ENCODE measurements at regions not wholly inside any gene's neighbourhood (a gene's known extent, or its start where the extent isn't known, plus 50 kb on each side); places are given as distances from the start of the nearest gene placed in this dataset.
"Not testable (repeated sequence)": the region's sequence is repeated elsewhere in the genome, so short reads cannot be mapped to it uniquely, and the experiment has no call there.

- H3K27me3 ChIP-seq (ENCODE audit: insufficient read depth, low read length), result no peaks in the 10 kb centered on the region
- no peaks in the 10 kb centered on the region for H3K36me3 ChIP-seq (ENCODE audit: insufficient read depth, low read length)
- no peaks in the 10 kb centered on the region for H3K9me2 ChIP-seq (ENCODE audit: low read depth, low read length)
- no peaks in the 10 kb centered on the region for H3K4me1 ChIP-seq (ENCODE audit: insufficient read depth, low read length, severe bottlenecking)
- no peaks in the 10 kb centered on the region for H4K20me1 ChIP-seq (ENCODE audit: insufficient read depth, low read length)
- no peak overlapping the region for H3K4me3 ChIP-seq (ENCODE audit: low read depth, low read length, poor library complexity, severe bottlenecking)
- no peaks in the 10 kb centered on the region for H3K9me3 ChIP-seq (ENCODE audit: low read length)
- no peak overlapping the region for H3K27ac ChIP-seq (ENCODE audit: low read depth, low read length, poor library complexity, severe bottlenecking)
- H3K4me2 ChIP-seq (ENCODE audit: low read length), result no peak overlapping the region
- H3K9ac ChIP-seq (ENCODE audit: low read length), result no peak overlapping the region
- H3F3A ChIP-seq (ENCODE audit: insufficient read depth, low read length), result no peaks in the 10 kb centered on the region
- TF ChIP-seq CTCF (IDR thresholded peaks at IDR 0.05; ENCODE audit: low read length), result no peak
- no peak for TF ChIP-seq EZH2 (IDR thresholded peaks at IDR 0.05; ENCODE audit: borderline replicate concordance, low read length)
- H3K79me2 ChIP-seq (ENCODE audit: insufficient read depth, low read length), result no peaks in the 10 kb centered on the region
- H2AFZ ChIP-seq (ENCODE audit: low read length), result no peak overlapping the region
Measured at GRCh38 chr12:114834621-114835020, 150.6 kb upstream of the TBX3 start.

GRCh38 chr12:114829833-114830232 lies 145.9 kb upstream of the TBX3 start:
- Histone ChIP-seq H3K9me2 (ENCODE audit: low read depth, low read length) (no peaks in the 10 kb centered on the region), H3K9me3 (ENCODE audit: low read length) (no peaks in the 10 kb centered on the region), H3K9ac (ENCODE audit: low read length) (no peak overlapping the region), H4K20me1 (ENCODE audit: insufficient read depth, low read length) (no peaks in the 10 kb centered on the region), H3K27me3 (ENCODE audit: insufficient read depth, low read length) (no peaks in the 10 kb centered on the region), H3K79me2 (ENCODE audit: insufficient read depth, low read length) (no peaks in the 10 kb centered on the region), H2AFZ (ENCODE audit: low read length) (no peak overlapping the region), H3F3A (ENCODE audit: insufficient read depth, low read length) (no peaks in the 10 kb centered on the region), H3K27ac (ENCODE audit: low read depth, low read length, poor library complexity, severe bottlenecking) (no peak overlapping the region), H3K4me3 (ENCODE audit: low read depth, low read length, poor library complexity, severe bottlenecking) (no peak overlapping the region), H3K4me1 (ENCODE audit: insufficient read depth, low read length, severe bottlenecking) (no peaks in the 10 kb centered on the region), H3K36me3 (ENCODE audit: insufficient read depth, low read length) (no peaks in the 10 kb centered on the region), H3K4me2 (ENCODE audit: low read length) (no peak overlapping the region)
- TF ChIP-seq EZH2 (IDR thresholded peaks at IDR 0.05; ENCODE audit: borderline replicate concordance, low read length) (no peak), CTCF (IDR thresholded peaks at IDR 0.05; ENCODE audit: low read length) (no peak)

- not testable (repeated sequence) for H2AFZ ChIP-seq (ENCODE audit: low read length); H3K4me1 ChIP-seq (ENCODE audit: insufficient read depth, low read length, severe bottlenecking); H3K9me3 ChIP-seq (ENCODE audit: low read length); H3K27ac ChIP-seq (ENCODE audit: low read depth, low read length, poor library complexity, severe bottlenecking); H3K27me3 ChIP-seq (ENCODE audit: insufficient read depth, low read length); H3K9me2 ChIP-seq (ENCODE audit: low read depth, low read length); H3K4me2 ChIP-seq (ENCODE audit: low read length); H3K4me3 ChIP-seq (ENCODE audit: low read depth, low read length, poor library complexity, severe bottlenecking); H3K36me3 ChIP-seq (ENCODE audit: insufficient read depth, low read length); H3F3A ChIP-seq (ENCODE audit: insufficient read depth, low read length); H3K79me2 ChIP-seq (ENCODE audit: insufficient read depth, low read length); H3K9ac ChIP-seq (ENCODE audit: low read length); H4K20me1 ChIP-seq (ENCODE audit: insufficient read depth, low read length)
Measured at GRCh38 chr12:114829244-114829643, 145.3 kb upstream of the TBX3 start.

- Histone ChIP-seq H3K27ac (ENCODE audit: low read depth, low read length, poor library complexity, severe bottlenecking) (no peak overlapping the region), H3K79me2 (ENCODE audit: insufficient read depth, low read length) (no peaks in the 10 kb centered on the region), H3F3A (ENCODE audit: insufficient read depth, low read length) (no peaks in the 10 kb centered on the region), H3K4me2 (ENCODE audit: low read length) (no peak overlapping the region), H3K27me3 (ENCODE audit: insufficient read depth, low read length) (no peaks in the 10 kb centered on the region), H4K20me1 (ENCODE audit: insufficient read depth, low read length) (no peaks in the 10 kb centered on the region), H3K36me3 (ENCODE audit: insufficient read depth, low read length) (no peaks in the 10 kb centered on the region), H3K9ac (ENCODE audit: low read length) (no peak overlapping the region), H3K9me2 (ENCODE audit: low read depth, low read length) (no peaks in the 10 kb centered on the region), H3K4me3 (ENCODE audit: low read depth, low read length, poor library complexity, severe bottlenecking) (no peak overlapping the region), H3K4me1 (ENCODE audit: insufficient read depth, low read length, severe bottlenecking) (no peaks in the 10 kb centered on the region), H3K9me3 (ENCODE audit: low read length) (no peaks in the 10 kb centered on the region), H2AFZ (ENCODE audit: low read length) (no peak overlapping the region)
- TF ChIP-seq EZH2 (IDR thresholded peaks at IDR 0.05; ENCODE audit: borderline replicate concordance, low read length) (no peak), CTCF (IDR thresholded peaks at IDR 0.05; ENCODE audit: low read length) (no peak)
Measured at GRCh38 chr12:114827461-114827860, 143.5 kb upstream of the TBX3 start.

Data from OCI-LY1 (cell line).